ENCODE measurements at regions not wholly inside any gene's neighbourhood (a gene's known extent, or its start where the extent isn't known, plus 50 kb on each side); places are given as distances from the start of the nearest gene placed in this dataset.

DNA sequence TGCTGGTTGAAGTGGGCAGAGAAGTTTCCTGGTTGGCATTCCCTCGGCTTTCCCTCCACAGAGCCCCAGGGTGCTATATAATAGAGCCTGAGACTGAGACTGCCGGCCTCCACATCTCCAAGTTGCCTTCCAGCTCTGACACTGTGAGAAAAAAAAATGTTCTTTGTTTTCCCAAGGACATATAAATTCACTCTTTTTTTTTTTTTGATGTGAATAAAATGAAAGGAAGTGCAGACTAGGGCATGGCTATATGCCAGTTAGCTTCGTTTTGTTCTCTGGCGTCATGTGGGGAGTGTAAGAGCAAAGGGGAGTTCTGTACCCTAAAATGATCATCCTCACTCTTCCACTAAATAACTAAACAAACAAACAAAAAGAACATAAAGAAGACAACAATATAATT lies 101.6 kb downstream of the TNFSF18 start:
- TF ChIP-seq, protein P1, sequence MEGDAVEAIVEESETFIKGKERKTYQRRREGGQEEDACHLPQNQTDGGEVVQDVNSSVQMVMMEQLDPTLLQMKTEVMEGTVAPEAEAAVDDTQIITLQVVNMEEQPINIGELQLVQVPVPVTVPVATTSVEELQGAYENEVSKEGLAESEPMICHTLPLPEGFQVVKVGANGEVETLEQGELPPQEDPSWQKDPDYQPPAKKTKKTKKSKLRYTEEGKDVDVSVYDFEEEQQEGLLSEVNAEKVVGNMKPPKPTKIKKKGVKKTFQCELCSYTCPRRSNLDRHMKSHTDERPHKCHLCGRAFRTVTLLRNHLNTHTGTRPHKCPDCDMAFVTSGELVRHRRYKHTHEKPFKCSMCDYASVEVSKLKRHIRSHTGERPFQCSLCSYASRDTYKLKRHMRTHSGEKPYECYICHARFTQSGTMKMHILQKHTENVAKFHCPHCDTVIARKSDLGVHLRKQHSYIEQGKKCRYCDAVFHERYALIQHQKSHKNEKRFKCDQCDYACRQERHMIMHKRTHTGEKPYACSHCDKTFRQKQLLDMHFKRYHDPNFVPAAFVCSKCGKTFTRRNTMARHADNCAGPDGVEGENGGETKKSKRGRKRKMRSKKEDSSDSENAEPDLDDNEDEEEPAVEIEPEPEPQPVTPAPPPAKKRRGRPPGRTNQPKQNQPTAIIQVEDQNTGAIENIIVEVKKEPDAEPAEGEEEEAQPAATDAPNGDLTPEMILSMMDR (optimal IDR thresholded peaks at IDR 0.05 in 1 of 3, IDR thresholded peaks at IDR 0.05 in 1 of 3, conservative IDR thresholded peaks at IDR 0.05 in 1 of 3; ENCODE audit: extremely low read depth in 1 of 3, insufficient read depth in 2 of 3, low read length in 3 of 3): no peak
- no peak for TF ChIP-seq EZH2 (IDR thresholded peaks at IDR 0.05; ENCODE audit: low read length)
